ENCODE measurements at regions not wholly inside any gene's neighbourhood (a gene's known extent, or its start where the extent isn't known, plus 50 kb on each side); places are given as distances from the start of the nearest gene placed in this dataset.

- Mint-ChIP-seq H3K4me3 (ENCODE audit: unreplicated experiment) (no peak overlapping the region), H3K27ac (ENCODE audit: unreplicated experiment) (no peak overlapping the region), H3K9me3 (ENCODE audit: unreplicated experiment) (no peaks in the 10 kb centered on the region), H3K27me3 (ENCODE audit: insufficient read depth, unreplicated experiment) (peaks cover 3% of the 10 kb centered on the region), H3K4me1 (ENCODE audit: low read depth, unreplicated experiment) (no peaks in the 10 kb centered on the region), H3K36me3 (ENCODE audit: insufficient read depth, unreplicated experiment) (no peaks in the 10 kb centered on the region)
- H3K36me3 ChIP-seq (ENCODE audit: control insufficient read depth, insufficient read depth, low read length) = no peaks in the 10 kb centered on the region
- BruUV-seq (replicated peaks) = no TSS peak
- H3K9me3 ChIP-seq = no peaks in the 10 kb centered on the region
- CTCF ChIA-PET = no interaction called here
- POLR2A ChIA-PET = no interaction called here
- H3K4me3 ChIP-seq (ENCODE audit: low read depth, low read length) = no peak overlapping the region
- H3K27me3 ChIP-seq (replicated peaks; ENCODE audit: control insufficient read depth, insufficient read depth, low read length) = no peaks in the 10 kb centered on the region
- no peak for DNase-seq
- TF ChIP-seq, protein P1, sequence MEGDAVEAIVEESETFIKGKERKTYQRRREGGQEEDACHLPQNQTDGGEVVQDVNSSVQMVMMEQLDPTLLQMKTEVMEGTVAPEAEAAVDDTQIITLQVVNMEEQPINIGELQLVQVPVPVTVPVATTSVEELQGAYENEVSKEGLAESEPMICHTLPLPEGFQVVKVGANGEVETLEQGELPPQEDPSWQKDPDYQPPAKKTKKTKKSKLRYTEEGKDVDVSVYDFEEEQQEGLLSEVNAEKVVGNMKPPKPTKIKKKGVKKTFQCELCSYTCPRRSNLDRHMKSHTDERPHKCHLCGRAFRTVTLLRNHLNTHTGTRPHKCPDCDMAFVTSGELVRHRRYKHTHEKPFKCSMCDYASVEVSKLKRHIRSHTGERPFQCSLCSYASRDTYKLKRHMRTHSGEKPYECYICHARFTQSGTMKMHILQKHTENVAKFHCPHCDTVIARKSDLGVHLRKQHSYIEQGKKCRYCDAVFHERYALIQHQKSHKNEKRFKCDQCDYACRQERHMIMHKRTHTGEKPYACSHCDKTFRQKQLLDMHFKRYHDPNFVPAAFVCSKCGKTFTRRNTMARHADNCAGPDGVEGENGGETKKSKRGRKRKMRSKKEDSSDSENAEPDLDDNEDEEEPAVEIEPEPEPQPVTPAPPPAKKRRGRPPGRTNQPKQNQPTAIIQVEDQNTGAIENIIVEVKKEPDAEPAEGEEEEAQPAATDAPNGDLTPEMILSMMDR (IDR thresholded peaks at IDR 0.05; ENCODE audit: insufficient read depth in 1 of 2, low read depth in 1 of 2, low read length in 1 of 2, severe bottlenecking in 1 of 2, unreplicated experiment in 1 of 2) = no peak
- H3K4me1 ChIP-seq = no peaks in the 10 kb centered on the region
- intact Hi-C loops (cut with micrococcal nuclease; ENCODE audit: unreplicated experiment) = no loop called here
Observed at GRCh38 chr2:106990297-106990696, 104.3 kb upstream of the ST6GAL2 start.

- no peaks in the 10 kb centered on the region for H3K36me3 Mint-ChIP-seq (ENCODE audit: insufficient read depth, unreplicated experiment)
- no peak overlapping the region for H3K27ac Mint-ChIP-seq (ENCODE audit: unreplicated experiment)
- intact Hi-C loops (cut with micrococcal nuclease; ENCODE audit: unreplicated experiment) = no loop called here
- BruUV-seq (replicated peaks) = no TSS peak
- ChIA-PET CTCF (no interaction called here), POLR2A (no interaction called here)
- Histone ChIP-seq H3K4me1 (no peaks in the 10 kb centered on the region), H3K9me3 (no peaks in the 10 kb centered on the region), H3K27me3 (replicated peaks; ENCODE audit: control insufficient read depth, insufficient read depth, low read length) (no peaks in the 10 kb centered on the region), H3K36me3 (ENCODE audit: control insufficient read depth, insufficient read depth, low read length) (no peaks in the 10 kb centered on the region), H3K4me3 (ENCODE audit: low read depth, low read length) (no peak overlapping the region)
- no peaks in the 10 kb centered on the region for H3K9me3 Mint-ChIP-seq (ENCODE audit: unreplicated experiment)
- peaks cover 6% of the 10 kb centered on the region for H3K27me3 Mint-ChIP-seq (ENCODE audit: insufficient read depth, unreplicated experiment)
- TF ChIP-seq, protein P1 (IDR thresholded peaks at IDR 0.05; ENCODE audit: insufficient read depth in 1 of 2, low read depth in 1 of 2, low read length in 1 of 2, severe bottlenecking in 1 of 2, unreplicated experiment in 1 of 2) = no peak
- no peaks in the 10 kb centered on the region for H3K4me1 Mint-ChIP-seq (ENCODE audit: low read depth, unreplicated experiment)
- H3K4me3 Mint-ChIP-seq (ENCODE audit: unreplicated experiment) = no peak overlapping the region
- DNase-seq = no peak
Observed at GRCh38 chr2:106991866-106992265, 105.9 kb upstream of the ST6GAL2 start.

GRCh38 chr2:106995556-106995955, 109.6 kb upstream of the ST6GAL2 start:
- ChIA-PET CTCF (no interaction called here), POLR2A (no interaction called here)
- no peak overlapping the region for H3K4me3 Mint-ChIP-seq (ENCODE audit: unreplicated experiment)
- no TSS peak for BruUV-seq (replicated peaks)
- Histone ChIP-seq H3K9me3 (no peaks in the 10 kb centered on the region), H3K4me3 (ENCODE audit: low read depth, low read length) (no peak overlapping the region), H3K27me3 (replicated peaks; ENCODE audit: control insufficient read depth, insufficient read depth, low read length) (no peaks in the 10 kb centered on the region), H3K36me3 (ENCODE audit: control insufficient read depth, insufficient read depth, low read length) (no peaks in the 10 kb centered on the region), H3K4me1 (no peaks in the 10 kb centered on the region)
- H3K27ac Mint-ChIP-seq (ENCODE audit: unreplicated experiment) = no peak overlapping the region
- H3K27me3 Mint-ChIP-seq (ENCODE audit: insufficient read depth, unreplicated experiment) = peaks cover 19% of the 10 kb centered on the region
- H3K36me3 Mint-ChIP-seq (ENCODE audit: insufficient read depth, unreplicated experiment) = no peaks in the 10 kb centered on the region
- DNase-seq = no peak
- intact Hi-C loops (cut with micrococcal nuclease; ENCODE audit: unreplicated experiment) = no loop called here
- no peaks in the 10 kb centered on the region for H3K4me1 Mint-ChIP-seq (ENCODE audit: low read depth, unreplicated experiment)
- TF ChIP-seq, protein P1 (IDR thresholded peaks at IDR 0.05; ENCODE audit: insufficient read depth in 1 of 2, low read depth in 1 of 2, low read length in 1 of 2, severe bottlenecking in 1 of 2, unreplicated experiment in 1 of 2) = no peak
- no peaks in the 10 kb centered on the region for H3K9me3 Mint-ChIP-seq (ENCODE audit: unreplicated experiment)
